ENCODE measurements at regions not wholly inside any gene's neighbourhood (a gene's known extent, or its start where the extent isn't known, plus 50 kb on each side); places are given as distances from the start of the nearest gene placed in this dataset.

- no peak for TF ChIP-seq POLR2AphosphoS5 (IDR thresholded peaks at IDR 0.05; ENCODE audit: insufficient read depth in 1 of 2, low read depth in 1 of 2)
- TF ChIP-seq, protein P1, sequence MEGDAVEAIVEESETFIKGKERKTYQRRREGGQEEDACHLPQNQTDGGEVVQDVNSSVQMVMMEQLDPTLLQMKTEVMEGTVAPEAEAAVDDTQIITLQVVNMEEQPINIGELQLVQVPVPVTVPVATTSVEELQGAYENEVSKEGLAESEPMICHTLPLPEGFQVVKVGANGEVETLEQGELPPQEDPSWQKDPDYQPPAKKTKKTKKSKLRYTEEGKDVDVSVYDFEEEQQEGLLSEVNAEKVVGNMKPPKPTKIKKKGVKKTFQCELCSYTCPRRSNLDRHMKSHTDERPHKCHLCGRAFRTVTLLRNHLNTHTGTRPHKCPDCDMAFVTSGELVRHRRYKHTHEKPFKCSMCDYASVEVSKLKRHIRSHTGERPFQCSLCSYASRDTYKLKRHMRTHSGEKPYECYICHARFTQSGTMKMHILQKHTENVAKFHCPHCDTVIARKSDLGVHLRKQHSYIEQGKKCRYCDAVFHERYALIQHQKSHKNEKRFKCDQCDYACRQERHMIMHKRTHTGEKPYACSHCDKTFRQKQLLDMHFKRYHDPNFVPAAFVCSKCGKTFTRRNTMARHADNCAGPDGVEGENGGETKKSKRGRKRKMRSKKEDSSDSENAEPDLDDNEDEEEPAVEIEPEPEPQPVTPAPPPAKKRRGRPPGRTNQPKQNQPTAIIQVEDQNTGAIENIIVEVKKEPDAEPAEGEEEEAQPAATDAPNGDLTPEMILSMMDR (IDR thresholded peaks at IDR 0.05): no peak
Observed at GRCh38 chr1:59025898-59026426, 242.1 kb upstream of the JUN start.
